Fibroblast of lung (primary cell): ENCODE measurements at regions not wholly inside any gene's neighbourhood (a gene's known extent, or its start where the extent isn't known, plus 50 kb on each side); places are given as distances from the start of the nearest gene placed in this dataset.

Source experiments
- EZH2 ChIP-seq: IDR thresholded peaks from 2 replicates; pipeline ENCODE4 v1.5.1; 2012; ENCODE audit warnings: low read length, control low read depth, mild to moderate bottlenecking; ENCODE audit errors: missing control alignments
- TF ChIP-seq, protein P1 (sequence below), 2 donors: IDR thresholded peaks in 1 of 2; conservative IDR thresholded peaks in 1 of 2; 1 replicate in 1 of 2; 2 replicates in 1 of 2; pipeline ENCODE4 v1.5.1; 2011 to 2012; ENCODE audit warnings: low read length in 2 of 2, control low read depth in 1 of 2, inconsistent platforms in 1 of 2, low read depth in 1 of 2, mild to moderate bottlenecking in 1 of 2

DNA sequence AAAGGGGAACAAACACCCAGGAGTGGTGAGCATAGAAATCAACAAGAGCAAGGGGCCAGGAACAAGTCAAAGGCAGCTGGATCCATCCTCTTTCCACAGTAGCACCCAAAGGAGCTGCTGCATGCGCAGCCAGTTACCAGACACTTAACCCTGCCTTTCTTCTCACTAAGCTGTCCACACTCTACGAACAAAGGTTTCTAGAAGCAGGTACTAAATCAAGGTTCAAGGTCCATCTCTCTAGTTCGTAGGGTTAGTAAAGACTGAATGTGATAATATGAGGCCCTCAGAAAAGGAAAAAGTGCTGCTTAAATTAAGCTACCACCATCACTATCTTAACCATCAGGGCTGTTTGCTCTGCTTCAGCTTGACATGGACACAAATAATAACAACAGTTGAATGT lies 121.2 kb upstream of the NIPBL start:
- TF ChIP-seq, protein P1, sequence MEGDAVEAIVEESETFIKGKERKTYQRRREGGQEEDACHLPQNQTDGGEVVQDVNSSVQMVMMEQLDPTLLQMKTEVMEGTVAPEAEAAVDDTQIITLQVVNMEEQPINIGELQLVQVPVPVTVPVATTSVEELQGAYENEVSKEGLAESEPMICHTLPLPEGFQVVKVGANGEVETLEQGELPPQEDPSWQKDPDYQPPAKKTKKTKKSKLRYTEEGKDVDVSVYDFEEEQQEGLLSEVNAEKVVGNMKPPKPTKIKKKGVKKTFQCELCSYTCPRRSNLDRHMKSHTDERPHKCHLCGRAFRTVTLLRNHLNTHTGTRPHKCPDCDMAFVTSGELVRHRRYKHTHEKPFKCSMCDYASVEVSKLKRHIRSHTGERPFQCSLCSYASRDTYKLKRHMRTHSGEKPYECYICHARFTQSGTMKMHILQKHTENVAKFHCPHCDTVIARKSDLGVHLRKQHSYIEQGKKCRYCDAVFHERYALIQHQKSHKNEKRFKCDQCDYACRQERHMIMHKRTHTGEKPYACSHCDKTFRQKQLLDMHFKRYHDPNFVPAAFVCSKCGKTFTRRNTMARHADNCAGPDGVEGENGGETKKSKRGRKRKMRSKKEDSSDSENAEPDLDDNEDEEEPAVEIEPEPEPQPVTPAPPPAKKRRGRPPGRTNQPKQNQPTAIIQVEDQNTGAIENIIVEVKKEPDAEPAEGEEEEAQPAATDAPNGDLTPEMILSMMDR (conservative IDR thresholded peaks at IDR 0.05 in 1 of 2, IDR thresholded peaks at IDR 0.05 in 1 of 2; ENCODE audit: low read depth in 1 of 2, low read length in 2 of 2): no peak
- TF ChIP-seq EZH2: no peak
